ENCODE measurements at regions not wholly inside any gene's neighbourhood (a gene's known extent, or its start where the extent isn't known, plus 50 kb on each side); places are given as distances from the start of the nearest gene placed in this dataset.
"Not testable (repeated sequence)": the region's sequence is repeated elsewhere in the genome, so short reads cannot be mapped to it uniquely, and the experiment has no call there.

- TF ChIP-seq, protein P1, sequence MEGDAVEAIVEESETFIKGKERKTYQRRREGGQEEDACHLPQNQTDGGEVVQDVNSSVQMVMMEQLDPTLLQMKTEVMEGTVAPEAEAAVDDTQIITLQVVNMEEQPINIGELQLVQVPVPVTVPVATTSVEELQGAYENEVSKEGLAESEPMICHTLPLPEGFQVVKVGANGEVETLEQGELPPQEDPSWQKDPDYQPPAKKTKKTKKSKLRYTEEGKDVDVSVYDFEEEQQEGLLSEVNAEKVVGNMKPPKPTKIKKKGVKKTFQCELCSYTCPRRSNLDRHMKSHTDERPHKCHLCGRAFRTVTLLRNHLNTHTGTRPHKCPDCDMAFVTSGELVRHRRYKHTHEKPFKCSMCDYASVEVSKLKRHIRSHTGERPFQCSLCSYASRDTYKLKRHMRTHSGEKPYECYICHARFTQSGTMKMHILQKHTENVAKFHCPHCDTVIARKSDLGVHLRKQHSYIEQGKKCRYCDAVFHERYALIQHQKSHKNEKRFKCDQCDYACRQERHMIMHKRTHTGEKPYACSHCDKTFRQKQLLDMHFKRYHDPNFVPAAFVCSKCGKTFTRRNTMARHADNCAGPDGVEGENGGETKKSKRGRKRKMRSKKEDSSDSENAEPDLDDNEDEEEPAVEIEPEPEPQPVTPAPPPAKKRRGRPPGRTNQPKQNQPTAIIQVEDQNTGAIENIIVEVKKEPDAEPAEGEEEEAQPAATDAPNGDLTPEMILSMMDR (IDR thresholded peaks at IDR 0.05): not testable (repeated sequence)
- not testable (repeated sequence) for TF ChIP-seq POLR2A (IDR thresholded peaks at IDR 0.05)
These were observed 4781.6 kb upstream of the OR11H1 start for GRCh38 chr22:10746382-10746781.

Data from right lobe of liver (tissue), 4 donors.